HCEC 1CT (cell line): ENCODE measurements at regions not wholly inside any gene's neighbourhood (a gene's known extent, or its start where the extent isn't known, plus 50 kb on each side); places are given as distances from the start of the nearest gene placed in this dataset.

Source experiments
- DNase-seq: peaks from one replicate; pipeline ENCODE4 v3.0.0-alpha.2; 2017

- DNase-seq: no peak
Measured at GRCh38 chr16:85348065-85348840, 236.0 kb upstream of the CIBAR2 start.

- DNase-seq: no peak
Measured at GRCh38 chr16:85348911-85349334, 236.7 kb upstream of the CIBAR2 start.

GRCh38 chr16:85349365-85350145 is 237.3 kb upstream of the CIBAR2 start:
- DNase-seq: no peak

- DNase-seq: no peak
Measured at GRCh38 chr16:85350146-85350728, 238.0 kb upstream of the CIBAR2 start.

GRCh38 chr16:85350973-85351372 is 238.7 kb upstream of the CIBAR2 start:
- DNase-seq: peak; percentile 90

- DNase-seq: no peak
Measured at GRCh38 chr16:85353013-85353412, 240.7 kb upstream of the CIBAR2 start.

GRCh38 chr16:85353839-85354685 is 241.8 kb upstream of the CIBAR2 start:
- no peak for DNase-seq

- peak; percentile 74 for DNase-seq
Measured at GRCh38 chr16:85354686-85355514, 242.6 kb upstream of the CIBAR2 start.

- no peak for DNase-seq
Measured at GRCh38 chr16:85355515-85355837, 243.2 kb upstream of the CIBAR2 start.

GRCh38 chr16:85356157-85356556 is 243.9 kb upstream of the CIBAR2 start:
- DNase-seq: no peak

GRCh38 chr16:85357323-85357722 is 245.1 kb upstream of the CIBAR2 start:
- DNase-seq: no peak

GRCh38 chr16:85357924-85358505 is 245.7 kb upstream of the CIBAR2 start:
- no peak for DNase-seq

- no peak for DNase-seq
Measured at GRCh38 chr16:85358704-85359146, 246.5 kb upstream of the CIBAR2 start.

GRCh38 chr16:85359147-85359822 is 247.0 kb upstream of the CIBAR2 start:
- DNase-seq: no peak

- no peak for DNase-seq
Measured at GRCh38 chr16:85360323-85361277, 248.3 kb upstream of the CIBAR2 start.

GRCh38 chr16:85361441-85362118 is 249.3 kb upstream of the CIBAR2 start:
- DNase-seq: no peak

GRCh38 chr16:85362443-85362842 is 250.2 kb upstream of the CIBAR2 start:
- no peak for DNase-seq

GRCh38 chr16:85363427-85363826 is 249.7 kb upstream of the GSE1 start:
- no peak for DNase-seq

GRCh38 chr16:85363881-85364280 is 249.2 kb upstream of the GSE1 start:
- DNase-seq: no peak
